Kidney tubule cell (primary cell): ENCODE measurements at regions not wholly inside any gene's neighbourhood (a gene's known extent, or its start where the extent isn't known, plus 50 kb on each side); places are given as distances from the start of the nearest gene placed in this dataset.
A peak's percentile ranks its signal among the peaks of the same experiment; 100 is the strongest.

ENCODE experiments used
- DNase-seq: peaks from one replicate; pipeline ENCODE4 v3.0.0-alpha.2; 2018; ENCODE audit warnings: low spot score

- DNase-seq = no peak
Measured at GRCh38 chr1:83770319-83770661, 228.6 kb downstream of the TTLL7 start.

- DNase-seq = no peak
Measured at GRCh38 chr1:83769594-83770318, 229.2 kb downstream of the TTLL7 start.

- DNase-seq = no peak
Measured at GRCh38 chr1:83769072-83769471, 229.9 kb downstream of the TTLL7 start.

GRCh38 chr1:83766241-83766691 is 232.7 kb downstream of the TTLL7 start:
- DNase-seq = no peak

- no peak for DNase-seq
Measured at GRCh38 chr1:83765125-83765524, 233.8 kb downstream of the TTLL7 start.

- DNase-seq = peak; percentile 2
Measured at GRCh38 chr1:83764209-83764608, 234.7 kb downstream of the TTLL7 start.

GRCh38 chr1:83763361-83764095 is 235.4 kb downstream of the TTLL7 start:
- DNase-seq = no peak

- no peak for DNase-seq
Measured at GRCh38 chr1:83762416-83762815, 236.5 kb downstream of the TTLL7 start.

GRCh38 chr1:83762039-83762365 is 236.9 kb downstream of the TTLL7 start:
- no peak for DNase-seq

GRCh38 chr1:83761167-83762038 is 237.5 kb downstream of the TTLL7 start:
- no peak for DNase-seq

GRCh38 chr1:83760226-83761021 is 238.5 kb downstream of the TTLL7 start:
- DNase-seq = no peak

- no peak for DNase-seq
Measured at GRCh38 chr1:83756984-83757717, 241.8 kb downstream of the TTLL7 start.

- DNase-seq = no peak
Measured at GRCh38 chr1:83751602-83752001, 247.3 kb downstream of the TTLL7 start.

GRCh38 chr1:83750201-83750600 is 248.7 kb downstream of the TTLL7 start:
- no peak for DNase-seq

GRCh38 chr1:83747853-83748482 is 251.0 kb downstream of the TTLL7 start:
- DNase-seq = no peak

GRCh38 chr1:83746234-83746633 is 252.7 kb downstream of the TTLL7 start:
- DNase-seq = no peak

GRCh38 chr1:83742446-83742845 is 256.5 kb downstream of the TTLL7 start:
- no peak for DNase-seq

- DNase-seq = no peak
Measured at GRCh38 chr1:83741770-83742169, 257.2 kb downstream of the TTLL7 start.

GRCh38 chr1:83741348-83741747 is 257.6 kb downstream of the TTLL7 start:
- DNase-seq = peak; percentile 10

GRCh38 chr1:83735526-83735925 is 263.4 kb downstream of the TTLL7 start:
- no peak for DNase-seq

- DNase-seq = no peak
Measured at GRCh38 chr1:83734420-83734819, 264.5 kb downstream of the TTLL7 start.
